PC-9 (cell line): ENCODE measurements at regions not wholly inside any gene's neighbourhood (a gene's known extent, or its start where the extent isn't known, plus 50 kb on each side); places are given as distances from the start of the nearest gene placed in this dataset.

Experiments
- CTCF ChIP-seq: fragments of 200-600 bp; sonication (generic); conservative IDR thresholded peaks from 2 replicates; pipeline ENCODE4 v1.6.1; 2017; ENCODE audit warnings: mixed run types, antibody characterized with exemption, mild to moderate bottlenecking, moderate library complexity
- EZH2 ChIP-seq: fragments of 200-600 bp; sonication (generic); IDR thresholded peaks from 2 replicates; pipeline ENCODE4 v1.8.0; 2017; ENCODE audit warnings: antibody characterized with exemption, low read depth

- TF ChIP-seq CTCF (no peak), EZH2 (no peak)
Measured at GRCh38 chr20:57897891-57898290, 188.1 kb upstream of the PMEPA1 start.
